PC-3 (cell line): ENCODE measurements at regions not wholly inside any gene's neighbourhood (a gene's known extent, or its start where the extent isn't known, plus 50 kb on each side); places are given as distances from the start of the nearest gene placed in this dataset.

ENCODE experiments used
- ATAC-seq: fragments of 200-7000 bp; cut with Tn5 transposase; 2 replicates; pipeline ENCODE4 v1.9.1; 2020; ENCODE audit warnings: mild to moderate bottlenecking, moderate library complexity
- BruUV-seq: library from RNA; stranded (reverse); fragments of 400-500 nt; replicated peaks from 2 replicates; lab custom pipeline; 2021; lab: Mats Ljungman, UMichigan
- CTCF ChIA-PET: fragments of 300-600 bp; sonication (Branson Sonifier 250); formaldehyde crosslinking; loops from one replicate; lab custom pipeline; 2022; ENCODE audit warnings: antibody characterized with exemption; lab: Charles Lee
- POLR2A ChIA-PET: fragments of 300-600 bp; sonication (Branson Sonifier 250); formaldehyde crosslinking; loops from one replicate; lab custom pipeline; 2022; ENCODE audit warnings: antibody characterized with exemption; ENCODE audit not compliant: unreplicated experiment; lab: Charles Lee
- DNase-seq: peaks from one replicate; pipeline ENCODE4 v3.0.0-alpha.2; 2015
- H2AFZ ChIP-seq: fragments of 300-600 bp; sonication (generic); 2 replicates; pipeline ENCODE4 v1.6.0; 2016; ENCODE audit warnings: antibody characterized with exemption, low read length
- H3F3A ChIP-seq: fragments of 300-600 bp; sonication (generic); one replicate; pipeline ENCODE4 v1.6.0; 2017; ENCODE audit warnings: antibody characterized with exemption, low read length, control low read depth, mild to moderate bottlenecking; ENCODE audit not compliant: unreplicated experiment
- H3K27ac ChIP-seq: fragments of 300-600 bp; sonication (generic); 2 replicates; pipeline ENCODE4 v1.5.1; 2016; ENCODE audit warnings: mild to moderate bottlenecking, low read length
- H3K27me3 ChIP-seq: fragments of 300-600 bp; sonication (generic); 2 replicates; pipeline ENCODE4 v1.6.1; 2016; ENCODE audit warnings: low read length, mixed read lengths
- H3K36me3 ChIP-seq: fragments of 300-600 bp; sonication (generic); 2 replicates; pipeline ENCODE4 v1.6.1; 2016; ENCODE audit warnings: low read depth, mixed run types, low read length, mixed read lengths
- H3K4me1 ChIP-seq: fragments of 300-600 bp; sonication (generic); 2 replicates; pipeline ENCODE4 v1.5.1; 2016; ENCODE audit warnings: low read length; ENCODE audit not compliant: insufficient read depth
- H3K4me2 ChIP-seq: fragments of 300-600 bp; sonication (generic); 2 replicates; pipeline ENCODE4 v1.6.0; 2016; ENCODE audit warnings: low read length
- H3K4me3 ChIP-seq: fragments of 300-600 bp; sonication (generic); 2 replicates; pipeline ENCODE4 v1.5.1; 2016; ENCODE audit warnings: mild to moderate bottlenecking, low read length, mixed read lengths
- H3K79me2 ChIP-seq: fragments of 300-600 bp; sonication (generic); 2 replicates; pipeline ENCODE4 v1.6.1; 2017; ENCODE audit warnings: low read length, mixed read lengths
- H3K9ac ChIP-seq: fragments of 300-600 bp; sonication (generic); 2 replicates; pipeline ENCODE4 v1.6.0; 2016; ENCODE audit warnings: mild to moderate bottlenecking, low read length
- H3K9me2 ChIP-seq: fragments of 300-600 bp; sonication (generic); replicated peaks from 2 replicates; pipeline ENCODE4 v1.6.1; 2016; ENCODE audit warnings: mixed run types, low read length, mixed read lengths
- H3K9me3 ChIP-seq: fragments of 300-600 bp; sonication (generic); 2 replicates; pipeline ENCODE4 v1.6.1; 2016; ENCODE audit warnings: low read length, mixed read lengths
- H4K20me1 ChIP-seq: fragments of 300-600 bp; sonication (generic); 2 replicates; pipeline ENCODE4 v1.6.1; 2016; ENCODE audit warnings: low read length, mixed read lengths
- CTCF ChIP-seq: fragments of 300-600 bp; sonication (generic); conservative IDR thresholded peaks from 2 replicates; pipeline ENCODE4 v1.5.1; 2017; ENCODE audit warnings: antibody characterized with exemption, low read depth, mild to moderate bottlenecking, low read length
- EZH2 ChIP-seq: fragments of 300-600 bp; sonication (generic); IDR thresholded peaks from one replicate; pipeline ENCODE4 v1.6.1; 2017; ENCODE audit warnings: antibody characterized with exemption, mild to moderate bottlenecking, low read length; ENCODE audit not compliant: unreplicated experiment
- EZH2phosphoT487 ChIP-seq: fragments of 300-600 bp; sonication (generic); IDR thresholded peaks from 2 replicates; pipeline ENCODE4 v1.6.1; 2018; ENCODE audit warnings: mild to moderate bottlenecking, antibody characterized with exemption, low read length, borderline replicate concordance
- intact Hi-C: fragments of 100-400 bp; cut with micrococcal nuclease; formaldehyde crosslinking; loops from 2 replicates; pipeline ENCODE4 v1.9.0; 2023

GRCh38 chr15:81843226-81843625, 202.6 kb downstream of the MEX3B start:
- no peaks in the 10 kb centered on the region for H3K79me2 ChIP-seq
- no peaks in the 10 kb centered on the region for H3K4me1 ChIP-seq
- H3F3A ChIP-seq: no peaks in the 10 kb centered on the region
- no peaks in the 10 kb centered on the region for H3K36me3 ChIP-seq
- H3K27me3 ChIP-seq: peaks cover 17% of the 10 kb centered on the region
- no peak for ATAC-seq
- no peak for TF ChIP-seq CTCF
- no peak for TF ChIP-seq EZH2phosphoT487
- no peak for TF ChIP-seq EZH2
- H3K9me3 ChIP-seq: no peaks in the 10 kb centered on the region
- no peak overlapping the region for H3K4me3 ChIP-seq
- ChIA-PET CTCF (no interaction called here), POLR2A (no interaction called here)
- no peak overlapping the region for H3K4me2 ChIP-seq
- no TSS peak for BruUV-seq
- H3K9ac ChIP-seq: no peak overlapping the region
- H3K9me2 ChIP-seq: no peaks in the 10 kb centered on the region
- DNase-seq: no peak
- no peaks in the 10 kb centered on the region for H4K20me1 ChIP-seq
- H3K27ac ChIP-seq: no peak overlapping the region
- H2AFZ ChIP-seq: no peak overlapping the region
- intact Hi-C loops: no loop called here

- CTCF ChIA-PET: no interaction called here
- intact Hi-C loops: no loop called here
- no peaks in the 10 kb centered on the region for H3K9me2 ChIP-seq
- no peaks in the 10 kb centered on the region for H3K79me2 ChIP-seq
- no peaks in the 10 kb centered on the region for H3K36me3 ChIP-seq
- no peak overlapping the region for H3K4me3 ChIP-seq
- no peak overlapping the region for H2AFZ ChIP-seq
- no peaks in the 10 kb centered on the region for H4K20me1 ChIP-seq
- POLR2A ChIA-PET: no interaction called here
- no peak for DNase-seq
- no peaks in the 10 kb centered on the region for H3F3A ChIP-seq
- no peak for ATAC-seq
- no peaks in the 10 kb centered on the region for H3K4me1 ChIP-seq
- TF ChIP-seq EZH2 (no peak), EZH2phosphoT487 (no peak), CTCF (no peak)
- no peak overlapping the region for H3K4me2 ChIP-seq
- H3K27me3 ChIP-seq: peaks cover 11% of the 10 kb centered on the region; the same call in 1 of the 2 replicates
- no TSS peak for BruUV-seq
- H3K9ac ChIP-seq: no peak overlapping the region
- no peak overlapping the region for H3K27ac ChIP-seq
- H3K9me3 ChIP-seq: no peaks in the 10 kb centered on the region
These were observed 206.4 kb downstream of the MEX3B start for GRCh38 chr15:81839387-81839786.

- ATAC-seq: no peak
- no peak for TF ChIP-seq CTCF
- no peak for TF ChIP-seq EZH2phosphoT487
- TF ChIP-seq EZH2: no peak
- intact Hi-C loops: no loop called here
- Histone ChIP-seq H3K27ac (no peak overlapping the region), H3K4me3 (no peak overlapping the region), H4K20me1 (no peaks in the 10 kb centered on the region), H3K9ac (no peak overlapping the region), H3F3A (no peaks in the 10 kb centered on the region), H3K36me3 (no peaks in the 10 kb centered on the region), H3K4me1 (no peaks in the 10 kb centered on the region), H2AFZ (no peak overlapping the region), H3K9me3 (no peaks in the 10 kb centered on the region), H3K9me2 (no peaks in the 10 kb centered on the region), H3K27me3 (no peaks in the 10 kb centered on the region; the same call in 1 of the 2 replicates), H3K79me2 (no peaks in the 10 kb centered on the region), H3K4me2 (no peak overlapping the region)
- POLR2A ChIA-PET: no interaction called here
- CTCF ChIA-PET: no interaction called here
- DNase-seq: no peak
- no TSS peak for BruUV-seq
These were observed 210.1 kb downstream of the MEX3B start for GRCh38 chr15:81835731-81836130.
